ENCODE measurements at regions not wholly inside any gene's neighbourhood (a gene's known extent, or its start where the extent isn't known, plus 50 kb on each side); places are given as distances from the start of the nearest gene placed in this dataset.

DNA sequence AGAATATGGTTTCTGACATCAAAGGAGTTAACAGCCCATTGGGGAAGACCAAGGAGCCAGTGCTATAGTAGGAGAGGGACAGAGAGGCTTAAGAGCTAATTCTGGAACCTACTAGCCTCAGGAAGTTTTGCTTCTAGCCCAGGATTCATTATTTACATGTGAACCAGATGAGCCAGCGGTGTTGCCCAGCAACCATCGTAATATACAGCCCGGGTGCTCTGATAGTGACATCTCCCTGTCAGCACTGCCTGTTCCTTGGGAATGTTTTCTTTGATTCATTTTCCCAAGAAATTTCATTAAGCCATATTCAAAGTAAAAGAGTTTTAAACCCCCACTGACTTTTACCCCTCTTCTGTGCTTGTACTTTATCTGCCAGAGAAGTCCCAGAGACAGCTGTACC, 217.4 kb upstream of the ADAMTSL1 start:
- no peak overlapping the region for H3K4me3 ChIP-seq (ENCODE audit: severe bottlenecking)
- H3K36me3 ChIP-seq (ENCODE audit: low read depth) = no peaks in the 10 kb centered on the region
- H3K4me1 ChIP-seq (ENCODE audit: insufficient read depth, poor library complexity, severe bottlenecking) = no peaks in the 10 kb centered on the region
- TF ChIP-seq, protein P1, sequence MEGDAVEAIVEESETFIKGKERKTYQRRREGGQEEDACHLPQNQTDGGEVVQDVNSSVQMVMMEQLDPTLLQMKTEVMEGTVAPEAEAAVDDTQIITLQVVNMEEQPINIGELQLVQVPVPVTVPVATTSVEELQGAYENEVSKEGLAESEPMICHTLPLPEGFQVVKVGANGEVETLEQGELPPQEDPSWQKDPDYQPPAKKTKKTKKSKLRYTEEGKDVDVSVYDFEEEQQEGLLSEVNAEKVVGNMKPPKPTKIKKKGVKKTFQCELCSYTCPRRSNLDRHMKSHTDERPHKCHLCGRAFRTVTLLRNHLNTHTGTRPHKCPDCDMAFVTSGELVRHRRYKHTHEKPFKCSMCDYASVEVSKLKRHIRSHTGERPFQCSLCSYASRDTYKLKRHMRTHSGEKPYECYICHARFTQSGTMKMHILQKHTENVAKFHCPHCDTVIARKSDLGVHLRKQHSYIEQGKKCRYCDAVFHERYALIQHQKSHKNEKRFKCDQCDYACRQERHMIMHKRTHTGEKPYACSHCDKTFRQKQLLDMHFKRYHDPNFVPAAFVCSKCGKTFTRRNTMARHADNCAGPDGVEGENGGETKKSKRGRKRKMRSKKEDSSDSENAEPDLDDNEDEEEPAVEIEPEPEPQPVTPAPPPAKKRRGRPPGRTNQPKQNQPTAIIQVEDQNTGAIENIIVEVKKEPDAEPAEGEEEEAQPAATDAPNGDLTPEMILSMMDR (IDR thresholded peaks at IDR 0.05; ENCODE audit: poor library complexity, severe bottlenecking) = no peak
- DNase-seq (ENCODE audit: low spot score) (no peak), ATAC-seq (ENCODE audit: low read depth) (no peak)
- H3K27me3 ChIP-seq (ENCODE audit: insufficient read depth, poor library complexity, severe bottlenecking) = peaks cover 3% of the 10 kb centered on the region
- H3K9me3 ChIP-seq (ENCODE audit: severe bottlenecking) = no peaks in the 10 kb centered on the region
- no peak overlapping the region for H3K27ac ChIP-seq (ENCODE audit: poor library complexity, severe bottlenecking)

- H3K36me3 ChIP-seq (ENCODE audit: low read depth) = no peaks in the 10 kb centered on the region
- no peaks in the 10 kb centered on the region for H3K27me3 ChIP-seq (ENCODE audit: insufficient read depth, poor library complexity, severe bottlenecking)
- H3K4me1 ChIP-seq (ENCODE audit: insufficient read depth, poor library complexity, severe bottlenecking) = no peaks in the 10 kb centered on the region
- H3K27ac ChIP-seq (ENCODE audit: poor library complexity, severe bottlenecking) = no peak overlapping the region
- no peaks in the 10 kb centered on the region for H3K9me3 ChIP-seq (ENCODE audit: severe bottlenecking)
- H3K4me3 ChIP-seq (ENCODE audit: severe bottlenecking) = no peak overlapping the region
- ATAC-seq (ENCODE audit: low read depth) (no peak), DNase-seq (ENCODE audit: low spot score) (no peak)
- TF ChIP-seq, protein P1 (IDR thresholded peaks at IDR 0.05; ENCODE audit: poor library complexity, severe bottlenecking) = no peak
Measured at GRCh38 chr9:18260521-18260920, 213.4 kb upstream of the ADAMTSL1 start.

DNA sequence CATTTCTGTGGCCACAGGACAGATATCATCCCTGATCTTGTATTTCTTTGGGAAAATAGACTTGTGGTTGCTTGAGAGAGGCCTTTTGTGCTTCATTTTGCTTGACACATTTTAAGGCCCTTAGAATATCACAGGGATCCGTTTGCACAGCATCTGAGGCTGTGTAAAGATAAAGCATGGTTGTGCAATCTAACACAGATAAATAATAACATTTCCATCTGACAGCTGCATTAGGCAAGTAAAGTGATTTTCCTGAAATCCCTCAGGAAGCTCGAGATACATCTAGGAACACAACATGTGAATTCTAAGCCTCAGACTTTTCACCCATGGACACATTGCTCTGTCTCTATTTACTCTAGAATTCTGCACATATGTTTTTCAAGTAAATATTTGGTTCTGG, 212.8 kb upstream of the ADAMTSL1 start:
- Histone ChIP-seq H3K9me3 (ENCODE audit: severe bottlenecking) (no peaks in the 10 kb centered on the region), H3K4me3 (ENCODE audit: severe bottlenecking) (no peak overlapping the region), H3K27me3 (ENCODE audit: insufficient read depth, poor library complexity, severe bottlenecking) (no peaks in the 10 kb centered on the region), H3K4me1 (ENCODE audit: insufficient read depth, poor library complexity, severe bottlenecking) (no peaks in the 10 kb centered on the region), H3K36me3 (ENCODE audit: low read depth) (no peaks in the 10 kb centered on the region), H3K27ac (ENCODE audit: poor library complexity, severe bottlenecking) (no peak overlapping the region)
- TF ChIP-seq, protein P1 (IDR thresholded peaks at IDR 0.05; ENCODE audit: poor library complexity, severe bottlenecking) = no peak
- ATAC-seq (ENCODE audit: low read depth) (no peak), DNase-seq (ENCODE audit: low spot score) (no peak)

GRCh38 chr9:18263377-18263776, 210.6 kb upstream of the ADAMTSL1 start:
- TF ChIP-seq, protein P1 (IDR thresholded peaks at IDR 0.05; ENCODE audit: poor library complexity, severe bottlenecking) = no peak

DNA sequence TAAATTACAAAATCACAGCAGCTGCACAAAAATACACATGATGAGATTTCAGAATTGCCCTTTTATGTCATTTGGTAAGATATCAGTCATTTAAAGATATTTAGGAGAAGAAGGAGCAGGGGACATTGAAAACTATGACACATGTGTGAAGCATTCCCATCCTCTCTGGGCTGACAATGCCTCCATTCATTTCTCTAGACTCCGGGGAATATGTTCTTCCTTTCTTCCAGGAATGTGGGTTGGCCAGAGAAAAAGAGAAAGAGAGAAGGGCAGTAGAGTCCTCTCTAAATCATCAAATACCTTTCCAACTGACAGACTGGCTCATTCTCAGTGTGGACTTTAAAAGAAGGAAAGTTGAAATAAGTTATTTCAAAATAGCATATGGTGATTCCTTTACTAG, 205.6 kb upstream of the ADAMTSL1 start:
- no peak overlapping the region for H3K4me3 ChIP-seq (ENCODE audit: severe bottlenecking)
- DNase-seq (ENCODE audit: low spot score) (no peak), ATAC-seq (ENCODE audit: low read depth) (peak; percentile 94)
- peaks cover 14% of the 10 kb centered on the region for H3K4me1 ChIP-seq (ENCODE audit: insufficient read depth, poor library complexity, severe bottlenecking)
- H3K9me3 ChIP-seq (ENCODE audit: severe bottlenecking) = no peaks in the 10 kb centered on the region
- peak overlapping the region; percentile 62 for H3K27ac ChIP-seq (ENCODE audit: poor library complexity, severe bottlenecking)
- no peaks in the 10 kb centered on the region for H3K36me3 ChIP-seq (ENCODE audit: low read depth)
- TF ChIP-seq, protein P1 (IDR thresholded peaks at IDR 0.05; ENCODE audit: poor library complexity, severe bottlenecking) = no peak
- H3K27me3 ChIP-seq (ENCODE audit: insufficient read depth, poor library complexity, severe bottlenecking) = no peaks in the 10 kb centered on the region

More at GRCh38 chr9:18263377-18263776, 210.6 kb upstream of the ADAMTSL1 start:
- Histone ChIP-seq H3K27ac (ENCODE audit: poor library complexity, severe bottlenecking) (no peak overlapping the region), H3K9me3 (ENCODE audit: severe bottlenecking) (no peaks in the 10 kb centered on the region), H3K27me3 (ENCODE audit: insufficient read depth, poor library complexity, severe bottlenecking) (no peaks in the 10 kb centered on the region), H3K36me3 (ENCODE audit: low read depth) (no peaks in the 10 kb centered on the region), H3K4me3 (ENCODE audit: severe bottlenecking) (no peak overlapping the region), H3K4me1 (ENCODE audit: insufficient read depth, poor library complexity, severe bottlenecking) (peaks cover 4% of the 10 kb centered on the region)
- DNase-seq (ENCODE audit: low spot score) (no peak), ATAC-seq (ENCODE audit: low read depth) (no peak)

Measured in RWPE2 (cell line).